Urothelium cell line (cell line): ENCODE measurements at regions not wholly inside any gene's neighbourhood (a gene's known extent, or its start where the extent isn't known, plus 50 kb on each side); places are given as distances from the start of the nearest gene placed in this dataset.

Experiments
- DNase-seq: peaks from one replicate; pipeline ENCODE4 v3.0.0; 2011; ENCODE audit warnings: low spot score, mixed read lengths
- FAIRE-seq: peaks from 2 replicates; lab custom pipeline; 2011; peaks lifted over from hg19 to GRCh38; lab: Jason Lieb, UNC

DNA sequence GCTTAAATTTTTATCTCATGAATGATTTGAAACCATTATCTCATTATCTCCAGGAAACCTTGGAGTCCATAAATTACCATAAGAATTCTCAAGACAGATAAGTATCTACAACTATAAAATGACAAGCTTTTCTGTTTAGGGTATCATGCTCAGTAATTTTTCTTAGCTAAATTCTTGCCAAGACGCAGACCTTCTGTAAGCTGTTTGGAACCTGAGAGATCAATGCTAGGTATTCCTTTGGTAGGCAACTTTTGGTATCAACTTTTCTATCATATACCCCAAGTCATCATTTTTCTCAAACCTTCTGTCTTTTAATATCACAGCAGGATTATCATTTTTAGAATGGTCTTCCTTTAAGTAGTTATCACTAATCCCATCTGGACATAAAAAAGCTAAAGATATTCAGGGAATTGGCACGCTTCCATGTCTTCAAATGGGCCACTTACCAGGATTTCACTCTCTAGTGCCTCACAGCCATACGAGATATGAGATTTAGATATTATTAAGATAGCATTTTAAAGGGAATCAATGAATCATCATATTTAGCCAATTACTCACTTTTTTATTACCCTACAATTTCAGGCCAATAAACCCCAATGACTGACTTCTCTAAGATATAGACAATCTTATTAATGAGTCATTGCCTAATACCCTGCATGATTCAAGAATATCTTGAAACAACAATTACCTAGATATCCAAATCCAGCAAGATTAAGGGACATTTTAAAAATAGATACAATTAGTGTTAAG lies 544.1 kb downstream of the HTR7 start:
- no peak for DNase-seq
- FAIRE-seq, result no peak

- no peak for FAIRE-seq
- no peak for DNase-seq
Measured at GRCh38 chr10:90314718-90315117, 543.1 kb downstream of the HTR7 start.

- peak; percentile 44 for FAIRE-seq
- DNase-seq, result no peak
Measured at GRCh38 chr10:90317172-90317571, 540.7 kb downstream of the HTR7 start.

GRCh38 chr10:90318659-90319058 lies 539.2 kb downstream of the HTR7 start:
- DNase-seq (no peak), FAIRE-seq (no peak)

DNA sequence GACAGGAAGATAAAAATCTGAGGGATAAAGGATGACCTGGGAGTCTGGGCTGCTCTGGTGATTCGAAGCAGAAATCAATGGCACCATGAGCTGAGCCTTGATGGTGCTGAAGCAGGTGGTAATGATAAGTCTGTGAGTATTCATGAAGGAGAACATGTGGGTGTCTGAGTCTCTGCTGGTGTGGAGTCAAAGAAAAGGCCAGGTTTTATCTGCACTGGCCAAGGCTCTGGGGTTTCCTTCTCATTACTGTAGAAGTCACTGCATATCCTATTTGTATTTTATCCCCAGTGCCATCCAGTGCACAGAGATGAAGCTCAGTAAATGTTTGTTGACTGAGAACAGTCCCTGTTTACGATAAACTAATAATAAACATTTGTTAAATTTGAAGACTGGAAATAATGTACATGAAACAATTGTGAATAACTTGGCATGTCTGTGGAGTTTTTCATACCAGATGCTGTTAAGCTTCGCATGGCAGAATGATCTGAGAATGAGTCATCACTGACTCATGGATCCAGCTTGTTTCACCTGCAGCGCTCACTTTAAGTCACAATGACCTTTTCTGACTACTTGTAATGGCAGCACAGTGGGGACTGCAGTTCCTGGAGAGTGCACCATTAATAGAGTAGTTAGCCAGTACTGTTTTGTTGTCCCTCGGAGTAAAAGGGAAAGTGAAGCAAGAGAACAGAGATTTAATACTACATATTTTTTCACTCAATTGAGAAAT lies 538.5 kb downstream of the HTR7 start:
- FAIRE-seq (no peak), DNase-seq (peak; percentile 76)

- DNase-seq, result no peak
- FAIRE-seq, result no peak
Measured at GRCh38 chr10:90321132-90321816, 536.6 kb downstream of the HTR7 start.

GRCh38 chr10:90326498-90327267 lies 531.2 kb downstream of the HTR7 start:
- DNase-seq (no peak), FAIRE-seq (no peak)

GRCh38 chr10:90327611-90328010 lies 530.2 kb downstream of the HTR7 start:
- FAIRE-seq (no peak), DNase-seq (no peak)

DNA sequence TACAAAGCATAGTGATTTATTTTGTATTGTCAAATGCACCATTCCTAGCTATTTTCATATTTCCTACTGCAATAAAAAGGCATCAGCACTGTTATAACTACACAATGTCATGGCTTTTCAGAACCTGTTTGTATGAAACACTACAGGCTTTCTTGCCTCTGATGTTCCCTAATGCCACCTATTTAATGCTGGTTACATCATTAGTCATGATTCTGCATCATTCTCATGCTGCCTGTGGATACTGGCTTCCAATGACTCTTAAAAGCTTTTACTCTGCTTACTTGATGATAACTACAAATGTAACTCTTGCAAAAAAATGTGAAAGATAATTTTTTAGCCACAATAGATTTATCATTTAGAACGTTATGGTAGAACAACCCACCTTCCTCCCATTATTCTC lies 529.4 kb downstream of the HTR7 start:
- DNase-seq, result no peak
- FAIRE-seq, result no peak

GRCh38 chr10:90328896-90329295 lies 528.9 kb downstream of the HTR7 start:
- peak; percentile 13 for FAIRE-seq
- no peak for DNase-seq

DNA sequence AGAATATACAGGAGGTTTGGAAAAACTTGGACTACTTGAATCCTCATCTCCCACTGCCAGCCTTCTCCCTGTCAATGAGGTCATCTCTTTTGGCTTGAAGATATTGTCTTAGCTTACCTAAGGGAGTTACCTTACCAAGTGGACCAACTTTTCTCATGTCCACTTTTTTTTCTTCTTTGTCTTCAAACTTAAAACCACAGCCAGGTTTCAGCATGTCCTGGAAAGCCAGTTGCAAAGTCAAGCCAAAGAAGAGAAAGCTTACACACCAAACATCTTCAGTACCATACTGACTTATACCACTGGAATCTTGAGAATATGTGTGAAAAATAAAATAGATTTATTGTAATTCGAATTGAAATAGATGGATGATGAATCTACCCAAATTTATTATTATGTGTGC lies 520.5 kb downstream of the HTR7 start:
- FAIRE-seq (no peak), DNase-seq (no peak)

DNA sequence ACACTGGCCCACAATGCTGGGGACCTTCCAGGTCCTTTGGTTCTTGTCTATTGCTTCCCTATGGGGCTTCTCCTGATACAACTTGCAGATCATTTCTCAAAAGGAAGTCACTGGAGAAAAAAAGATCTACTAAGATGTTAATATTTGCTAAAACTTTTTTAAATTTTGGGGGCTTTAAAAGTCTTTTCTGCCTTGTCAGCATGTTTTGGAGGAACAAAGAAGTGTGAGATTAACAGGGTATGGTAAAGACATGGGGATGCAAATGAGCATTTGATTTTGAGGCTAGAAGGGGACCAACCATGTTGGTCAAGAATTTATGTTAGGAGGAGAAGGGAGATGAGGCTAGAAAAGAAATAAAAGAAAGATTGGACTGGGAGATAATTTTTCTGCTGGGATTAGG lies 515.4 kb downstream of the HTR7 start:
- DNase-seq (no peak), FAIRE-seq (no peak)

DNA sequence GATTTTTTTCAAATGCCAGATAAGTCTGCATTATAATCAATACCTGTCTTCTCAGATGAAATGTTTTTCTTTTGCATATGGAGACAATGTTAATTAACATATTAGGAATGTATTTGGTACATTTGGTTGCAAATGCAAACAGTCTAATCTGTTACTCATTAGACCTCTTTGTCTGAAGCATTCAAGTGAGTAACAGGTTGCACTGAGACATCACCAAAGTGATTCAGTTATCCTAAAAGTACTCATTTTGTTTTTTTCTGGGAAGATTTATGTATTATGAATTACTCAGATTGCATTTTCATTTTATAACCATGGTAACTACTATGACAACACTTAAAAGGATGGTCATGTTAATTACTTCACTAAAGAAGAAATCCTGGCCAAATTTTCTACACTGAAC lies 513.6 kb downstream of the HTR7 start:
- DNase-seq, result no peak
- no peak for FAIRE-seq

GRCh38 chr10:90347239-90347638 lies 510.6 kb downstream of the HTR7 start:
- no peak for DNase-seq
- FAIRE-seq, result no peak

DNA sequence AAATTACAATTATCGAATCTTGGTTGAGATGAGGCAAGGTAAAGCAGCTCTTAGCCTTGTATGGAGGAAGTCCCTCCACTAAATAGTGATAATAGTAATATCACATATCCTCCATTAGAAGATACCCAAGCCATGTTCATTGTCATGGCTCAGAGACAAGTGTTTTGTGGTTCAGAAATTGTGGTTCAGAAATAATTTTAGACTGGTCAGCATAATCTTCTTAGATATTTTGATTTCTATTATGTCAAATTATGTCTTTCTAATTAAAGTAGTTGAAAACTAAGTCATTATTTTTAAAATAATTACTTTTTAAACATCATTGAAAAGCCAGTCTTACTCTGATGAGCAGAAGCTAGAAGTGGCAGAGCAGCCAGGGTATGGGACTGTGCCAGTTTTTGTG lies 507.7 kb downstream of the HTR7 start:
- no peak for DNase-seq
- no peak for FAIRE-seq

- FAIRE-seq (no peak), DNase-seq (peak; percentile 16)
Measured at GRCh38 chr10:90352288-90352687, 505.6 kb downstream of the HTR7 start.

- DNase-seq, result no peak
- FAIRE-seq, result no peak
Measured at GRCh38 chr10:90354914-90355313, 502.9 kb downstream of the HTR7 start.

- DNase-seq (no peak), FAIRE-seq (no peak)
Measured at GRCh38 chr10:90363799-90364483, 493.9 kb downstream of the HTR7 start.

DNA sequence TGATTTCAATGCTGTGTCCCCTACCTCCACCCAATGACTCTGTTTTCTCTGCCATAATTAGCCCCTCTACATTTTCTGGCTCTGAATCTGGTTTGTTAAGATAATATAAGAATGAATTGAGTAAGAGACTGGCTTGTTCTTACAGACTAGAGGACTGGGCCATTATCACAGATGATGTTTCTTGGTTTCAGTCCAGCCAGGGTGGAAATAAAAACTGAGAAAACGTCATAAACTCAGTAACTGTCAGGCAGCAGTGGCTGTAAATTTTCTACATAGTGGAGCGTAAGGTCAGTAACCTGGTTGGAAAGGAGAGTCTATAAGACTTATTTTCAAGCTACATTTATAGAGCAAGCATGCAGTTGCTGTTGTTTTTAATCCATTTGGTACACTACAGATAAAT lies 485.4 kb downstream of the HTR7 start:
- FAIRE-seq, result no peak

GRCh38 chr10:90373911-90374310 lies 483.9 kb downstream of the HTR7 start:
- DNase-seq (no peak), FAIRE-seq (no peak)

More for the DNA sequence above, 485.4 kb downstream of the HTR7 start:
- no peak for DNase-seq
